Astrocyte (in vitro differentiated cells and primary cell): ENCODE measurements at regions not wholly inside any gene's neighbourhood (a gene's known extent, or its start where the extent isn't known, plus 50 kb on each side); places are given as distances from the start of the nearest gene placed in this dataset.

Experiments
- DNase-seq: peaks from one replicate; pipeline ENCODE4 v3.0.0-alpha.2; 2010; ENCODE audit warnings: low read depth
- FAIRE-seq: peaks from 2 replicates; lab custom pipeline; 2011; peaks lifted over from hg19 to GRCh38; lab: Jason Lieb, UNC
- H2AFZ ChIP-seq: 2 replicates; pipeline ENCODE4 v1.6.0; 2012; ENCODE audit warnings: low read depth, low read length, inconsistent platforms
- H3K27ac ChIP-seq: 2 replicates; pipeline ENCODE4 v1.5.1; 2011; ENCODE audit warnings: low read depth, low read length, inconsistent platforms
- H3K27me3 ChIP-seq: 2 replicates; pipeline ENCODE4 v1.6.0; 2011; ENCODE audit warnings: low read length, inconsistent platforms; ENCODE audit not compliant: insufficient read depth
- H3K36me3 ChIP-seq: 2 replicates; pipeline ENCODE4 v1.5.1; 2011; ENCODE audit warnings: low read length, inconsistent platforms; ENCODE audit not compliant: insufficient read depth
- H3K4me1 ChIP-seq: 2 replicates; pipeline ENCODE4 v1.5.1; 2011; ENCODE audit warnings: low read length, inconsistent platforms; ENCODE audit not compliant: insufficient read depth
- H3K4me2 ChIP-seq: 2 replicates; pipeline ENCODE4 v1.6.0; 2012; ENCODE audit warnings: low read length, inconsistent platforms
- H3K4me3 ChIP-seq: 2 replicates; pipeline ENCODE4 v1.5.1; 2011; ENCODE audit warnings: low read depth, mild to moderate bottlenecking, low read length, inconsistent platforms; ENCODE audit not compliant: insufficient read depth
- H3K79me2 ChIP-seq: 2 replicates; pipeline ENCODE4 v1.6.0; 2012; ENCODE audit warnings: mild to moderate bottlenecking, low read length, inconsistent platforms; ENCODE audit not compliant: insufficient read depth
- H3K9ac ChIP-seq: 2 replicates; pipeline ENCODE4 v1.6.0; 2012; ENCODE audit warnings: mild to moderate bottlenecking, low read length, inconsistent platforms
- H3K9me3 ChIP-seq: 2 replicates; pipeline ENCODE4 v1.5.1; 2012; ENCODE audit warnings: low read depth, mild to moderate bottlenecking, low read length, inconsistent platforms; ENCODE audit not compliant: insufficient read depth
- H4K20me1 ChIP-seq: 2 replicates; pipeline ENCODE4 v1.6.0; 2012; ENCODE audit warnings: low read length, inconsistent platforms; ENCODE audit not compliant: insufficient read depth
- H3K27ac Mint-ChIP-seq: one replicate; pipeline ENCODE4 v1.8.0; 2021; ENCODE audit warnings: mild to moderate bottlenecking, mixed read lengths; ENCODE audit not compliant: unreplicated experiment
- H3K27me3 Mint-ChIP-seq: one replicate; pipeline ENCODE4 v1.8.0; 2021; ENCODE audit warnings: low read depth, mixed read lengths; ENCODE audit not compliant: unreplicated experiment
- H3K36me3 Mint-ChIP-seq: one replicate; pipeline ENCODE4 v1.8.0; 2021; ENCODE audit warnings: low read depth, mixed read lengths; ENCODE audit not compliant: unreplicated experiment
- H3K4me1 Mint-ChIP-seq: one replicate; pipeline ENCODE4 v1.8.0; 2021; ENCODE audit warnings: low read depth, mixed read lengths; ENCODE audit not compliant: unreplicated experiment
- H3K4me3 Mint-ChIP-seq: one replicate; pipeline ENCODE4 v1.8.0; 2021; ENCODE audit warnings: mild to moderate bottlenecking, moderate library complexity, mixed read lengths; ENCODE audit not compliant: unreplicated experiment
- H3K9me3 Mint-ChIP-seq: one replicate; pipeline ENCODE4 v1.8.0; 2021; ENCODE audit warnings: mild to moderate bottlenecking, mixed read lengths; ENCODE audit not compliant: unreplicated experiment
- EZH2 ChIP-seq: IDR thresholded peaks from 2 replicates; pipeline ENCODE4 v1.6.1; 2012; ENCODE audit warnings: mild to moderate bottlenecking, low read length, inconsistent platforms; ENCODE audit not compliant: insufficient read depth
- TF ChIP-seq, protein P1 (sequence below): IDR thresholded peaks from 2 replicates; pipeline ENCODE4 v1.5.1; 2011; ENCODE audit warnings: low read depth, mild to moderate bottlenecking, inconsistent platforms, low read length, moderate library complexity; ENCODE audit not compliant: insufficient read depth

DNA sequence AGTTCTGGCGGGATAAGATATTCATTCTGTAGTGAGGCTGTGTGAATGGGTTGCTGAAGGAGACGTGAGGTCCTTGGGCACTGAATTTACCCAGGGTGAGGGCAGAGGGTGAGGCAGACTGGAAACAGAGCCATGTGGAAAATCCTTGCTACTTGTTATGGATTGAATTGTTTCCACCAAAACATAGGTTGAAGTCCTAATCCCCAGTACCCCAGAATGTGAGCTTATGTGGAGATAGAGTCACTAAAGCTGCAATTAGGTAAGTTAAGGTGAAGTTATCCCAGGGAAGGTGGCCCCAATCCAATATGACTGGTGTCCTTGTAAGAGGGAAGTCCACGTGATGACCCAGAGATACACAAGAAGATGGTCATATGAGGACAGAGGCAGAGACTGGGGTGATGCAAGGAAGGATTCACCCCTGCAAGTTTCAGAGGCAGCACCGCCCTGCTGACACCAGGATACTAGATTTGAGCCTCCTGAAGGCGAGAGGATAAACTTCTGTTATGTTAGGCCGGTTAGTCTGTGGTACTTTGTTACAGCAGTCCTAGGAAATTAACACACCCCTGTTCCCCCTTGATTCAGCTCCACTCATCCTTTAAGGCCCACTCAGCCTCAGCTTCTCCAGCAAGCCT lies 289.4 kb upstream of the MEX3C start:
- Histone ChIP-seq H3K4me1 (no peaks in the 10 kb centered on the region), H2AFZ (no peak overlapping the region), H3K27me3 (no peaks in the 10 kb centered on the region), H3K9me3 (no peaks in the 10 kb centered on the region), H4K20me1 (no peaks in the 10 kb centered on the region), H3K9ac (no peak overlapping the region), H3K36me3 (no peaks in the 10 kb centered on the region), H3K4me3 (no peak overlapping the region), H3K79me2 (no peaks in the 10 kb centered on the region), H3K27ac (no peak overlapping the region), H3K4me2 (no peak overlapping the region)
- Mint-ChIP-seq H3K4me1 (peaks cover 3% of the 10 kb centered on the region), H3K27ac (no peak overlapping the region), H3K9me3 (no peaks in the 10 kb centered on the region), H3K4me3 (no peak overlapping the region), H3K27me3 (peaks cover 7% of the 10 kb centered on the region), H3K36me3 (no peaks in the 10 kb centered on the region)
- no peak for TF ChIP-seq EZH2
- TF ChIP-seq, protein P1, sequence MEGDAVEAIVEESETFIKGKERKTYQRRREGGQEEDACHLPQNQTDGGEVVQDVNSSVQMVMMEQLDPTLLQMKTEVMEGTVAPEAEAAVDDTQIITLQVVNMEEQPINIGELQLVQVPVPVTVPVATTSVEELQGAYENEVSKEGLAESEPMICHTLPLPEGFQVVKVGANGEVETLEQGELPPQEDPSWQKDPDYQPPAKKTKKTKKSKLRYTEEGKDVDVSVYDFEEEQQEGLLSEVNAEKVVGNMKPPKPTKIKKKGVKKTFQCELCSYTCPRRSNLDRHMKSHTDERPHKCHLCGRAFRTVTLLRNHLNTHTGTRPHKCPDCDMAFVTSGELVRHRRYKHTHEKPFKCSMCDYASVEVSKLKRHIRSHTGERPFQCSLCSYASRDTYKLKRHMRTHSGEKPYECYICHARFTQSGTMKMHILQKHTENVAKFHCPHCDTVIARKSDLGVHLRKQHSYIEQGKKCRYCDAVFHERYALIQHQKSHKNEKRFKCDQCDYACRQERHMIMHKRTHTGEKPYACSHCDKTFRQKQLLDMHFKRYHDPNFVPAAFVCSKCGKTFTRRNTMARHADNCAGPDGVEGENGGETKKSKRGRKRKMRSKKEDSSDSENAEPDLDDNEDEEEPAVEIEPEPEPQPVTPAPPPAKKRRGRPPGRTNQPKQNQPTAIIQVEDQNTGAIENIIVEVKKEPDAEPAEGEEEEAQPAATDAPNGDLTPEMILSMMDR, result no peak
- no peak for FAIRE-seq
- no peak for DNase-seq

DNA sequence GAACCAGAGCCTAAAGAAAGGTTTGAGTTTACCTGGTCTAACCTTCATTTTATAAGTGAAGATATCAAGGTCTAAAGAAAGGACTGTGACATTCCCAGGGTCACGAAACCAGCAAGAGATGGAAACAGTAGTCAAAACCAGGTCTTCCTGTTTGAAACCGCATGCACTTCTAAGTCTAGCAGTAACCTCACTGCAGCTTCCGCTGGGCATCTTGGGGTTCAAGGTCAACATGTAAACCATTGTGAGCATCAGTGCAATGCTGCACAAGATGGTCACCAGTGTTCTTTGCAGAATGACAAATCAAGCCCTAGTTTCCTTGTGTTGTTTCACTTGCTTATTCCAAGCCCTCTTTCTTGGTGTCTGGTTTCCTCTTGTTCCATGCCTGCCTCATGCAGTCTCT lies 292.9 kb upstream of the MEX3C start:
- no peak overlapping the region for H3K27ac ChIP-seq
- H3K4me2 ChIP-seq, result no peak overlapping the region
- no peak overlapping the region for H3K4me3 Mint-ChIP-seq
- DNase-seq (no peak), FAIRE-seq (no peak)
- H3K9ac ChIP-seq, result no peak overlapping the region
- no peaks in the 10 kb centered on the region for H3K9me3 Mint-ChIP-seq
- no peaks in the 10 kb centered on the region for H3K27me3 ChIP-seq
- no peaks in the 10 kb centered on the region for H4K20me1 ChIP-seq
- TF ChIP-seq EZH2, result no peak
- TF ChIP-seq, protein P1, result no peak
- H3K9me3 ChIP-seq, result no peaks in the 10 kb centered on the region
- H2AFZ ChIP-seq, result no peak overlapping the region
- H3K27me3 Mint-ChIP-seq, result peaks cover 9% of the 10 kb centered on the region
- peaks cover 3% of the 10 kb centered on the region for H3K4me1 Mint-ChIP-seq
- H3K27ac Mint-ChIP-seq, result no peak overlapping the region
- H3K4me1 ChIP-seq, result no peaks in the 10 kb centered on the region
- H3K36me3 Mint-ChIP-seq, result no peaks in the 10 kb centered on the region
- H3K79me2 ChIP-seq, result no peaks in the 10 kb centered on the region
- H3K4me3 ChIP-seq, result no peak overlapping the region
- no peaks in the 10 kb centered on the region for H3K36me3 ChIP-seq

DNA sequence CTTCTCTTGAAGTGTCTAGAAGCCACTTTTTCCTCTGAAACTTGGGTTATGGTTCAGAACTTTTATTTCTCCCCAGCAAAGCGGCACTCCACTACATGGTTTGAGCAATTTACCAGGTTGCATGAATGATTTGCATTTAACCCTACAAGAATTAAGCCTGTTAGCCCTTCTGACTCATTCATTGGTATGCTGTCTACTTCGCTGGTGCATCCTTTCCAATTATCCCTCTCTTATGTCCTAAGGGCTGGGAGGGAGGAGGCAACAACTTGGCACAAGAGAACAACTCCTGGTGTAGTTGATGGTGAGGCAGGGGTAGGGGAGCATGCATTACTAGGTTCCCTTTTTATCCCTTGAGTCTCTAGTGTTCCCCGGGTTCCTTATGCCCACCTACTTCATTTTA lies 293.4 kb upstream of the MEX3C start:
- H3K4me2 ChIP-seq, result no peak overlapping the region
- FAIRE-seq (no peak), DNase-seq (no peak)
- no peaks in the 10 kb centered on the region for H3K79me2 ChIP-seq
- H3K9me3 ChIP-seq, result no peaks in the 10 kb centered on the region
- no peaks in the 10 kb centered on the region for H3K36me3 ChIP-seq
- H3K27me3 Mint-ChIP-seq, result peaks cover 9% of the 10 kb centered on the region
- no peak overlapping the region for H3K9ac ChIP-seq
- H3K4me3 ChIP-seq, result no peak overlapping the region
- no peak overlapping the region for H3K27ac Mint-ChIP-seq
- H3K9me3 Mint-ChIP-seq, result no peaks in the 10 kb centered on the region
- no peak overlapping the region for H2AFZ ChIP-seq
- H3K36me3 Mint-ChIP-seq, result no peaks in the 10 kb centered on the region
- H3K27me3 ChIP-seq, result no peaks in the 10 kb centered on the region
- no peak overlapping the region for H3K4me3 Mint-ChIP-seq
- no peaks in the 10 kb centered on the region for H3K4me1 ChIP-seq
- no peaks in the 10 kb centered on the region for H4K20me1 ChIP-seq
- TF ChIP-seq, protein P1, result no peak
- TF ChIP-seq EZH2, result no peak
- peaks cover 3% of the 10 kb centered on the region for H3K4me1 Mint-ChIP-seq
- H3K27ac ChIP-seq, result no peak overlapping the region
